SK-N-DZ (cell line): ENCODE measurements at regions not wholly inside any gene's neighbourhood (a gene's known extent, or its start where the extent isn't known, plus 50 kb on each side); places are given as distances from the start of the nearest gene placed in this dataset.
"Not testable (repeated sequence)": the region's sequence is repeated elsewhere in the genome, so short reads cannot be mapped to it uniquely, and the experiment has no call there.

Experiments
- DNase-seq: peaks from one replicate; pipeline ENCODE4 v3.0.0-alpha.2; 2015; ENCODE audit warnings: low spot score

DNA sequence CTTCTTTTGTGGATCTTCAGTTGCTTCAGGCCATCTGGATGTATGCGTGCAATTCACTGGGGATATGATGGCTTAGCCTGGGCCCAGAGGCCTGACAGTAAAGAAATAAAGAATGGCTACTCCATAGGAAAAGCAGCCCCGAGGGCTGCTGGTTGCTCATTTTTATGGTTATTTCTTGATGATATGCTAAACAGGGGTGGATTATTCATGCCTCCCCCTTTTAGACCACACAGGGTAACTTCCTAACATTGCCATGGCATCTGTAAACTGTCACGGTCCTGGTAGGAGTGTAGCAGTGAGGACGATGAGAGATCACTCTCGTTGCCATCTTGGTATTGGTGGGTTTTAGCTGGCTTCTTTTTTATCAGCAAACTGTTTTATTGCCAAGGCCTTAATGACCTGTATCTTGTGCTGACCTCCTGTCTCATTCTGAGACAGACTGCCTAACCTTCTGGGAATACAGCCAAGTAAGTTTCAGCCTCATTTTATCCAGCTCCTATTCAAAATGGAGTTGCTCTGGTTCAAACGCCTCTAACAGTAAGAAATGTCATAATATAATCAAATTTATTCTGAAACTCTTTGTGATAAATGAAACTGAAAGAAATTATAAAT lies 60.5 kb downstream of the DSEL start:
- DNase-seq: no peak

DNA sequence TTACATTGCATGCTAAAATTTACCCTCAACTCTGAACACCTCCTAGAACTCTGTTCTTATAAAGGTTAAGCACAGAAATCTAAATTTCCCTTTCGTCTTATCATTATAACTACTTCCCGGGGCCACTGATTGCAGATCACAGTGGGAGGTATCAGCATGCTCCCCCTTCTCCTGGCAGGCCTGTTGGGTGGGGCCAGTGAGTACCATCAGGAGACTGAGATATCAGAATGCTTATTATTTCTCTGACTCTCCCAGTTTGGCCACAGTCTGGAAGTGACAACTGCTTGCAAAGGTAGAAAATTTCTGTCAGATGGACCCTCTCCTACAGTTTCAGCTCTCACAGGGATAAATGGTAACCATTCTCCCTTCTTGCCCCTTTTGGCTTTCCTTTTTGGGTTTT lies 62.6 kb downstream of the DSEL start:
- DNase-seq: no peak

DNA sequence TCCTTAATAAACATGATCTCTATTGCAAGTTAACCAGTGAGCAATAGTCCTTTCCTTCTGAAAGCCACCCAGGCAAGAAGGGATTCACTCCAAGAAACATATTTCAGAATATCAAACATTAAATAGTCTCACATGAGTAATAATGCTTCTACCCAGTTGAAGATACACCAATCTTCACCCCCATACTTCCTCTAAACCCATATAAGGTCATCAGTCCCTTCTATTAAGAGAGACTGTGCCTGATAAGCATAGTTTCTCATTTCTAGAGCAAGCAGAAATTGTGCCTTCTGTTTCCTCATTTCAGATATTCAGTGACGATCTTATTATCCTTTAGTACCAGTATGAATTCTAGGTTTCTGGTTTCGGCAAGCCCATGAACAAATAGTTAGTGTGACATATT lies 64.6 kb downstream of the DSEL start:
- DNase-seq: no peak

DNA sequence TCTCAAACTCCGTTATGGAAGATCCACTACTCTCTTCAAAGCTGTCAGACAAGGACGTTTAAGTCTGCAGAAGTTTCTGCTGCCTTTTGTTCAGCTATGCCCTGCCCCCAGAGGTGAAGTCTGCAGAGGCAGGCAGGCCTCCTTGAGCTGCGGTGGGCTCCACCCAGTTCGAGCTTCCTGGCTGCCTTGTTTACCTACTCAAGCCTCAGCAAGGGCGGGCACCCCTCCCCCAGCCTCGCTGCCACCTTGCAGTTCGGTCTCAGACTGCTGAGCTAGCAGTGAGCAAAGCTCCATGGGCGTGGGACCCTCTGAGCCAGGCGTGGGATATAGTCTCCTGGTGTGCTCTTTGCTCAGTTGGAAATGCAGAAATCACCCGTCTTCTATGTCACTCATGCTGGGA lies 65.4 kb downstream of the DSEL start:
- not testable (repeated sequence) for DNase-seq

DNA sequence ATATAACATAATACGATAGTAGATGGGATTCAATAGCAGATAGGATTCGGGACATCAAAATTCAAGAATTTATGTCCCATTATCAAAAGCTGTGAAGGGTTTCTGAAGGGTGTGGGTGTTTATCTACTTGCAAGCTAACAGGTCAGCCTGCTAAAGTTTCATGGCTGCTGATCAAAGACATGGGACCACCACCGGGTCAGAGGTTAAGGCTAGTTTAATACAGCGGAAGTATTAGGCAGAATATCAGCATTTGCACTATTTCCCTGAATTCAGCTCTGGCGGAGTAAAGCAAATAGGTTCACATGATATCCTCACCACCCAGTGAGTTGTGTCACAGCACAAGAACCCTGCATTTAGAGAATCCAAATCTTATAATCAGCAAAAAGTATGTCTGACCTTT lies 82.5 kb downstream of the DSEL start:
- DNase-seq: no peak

DNA sequence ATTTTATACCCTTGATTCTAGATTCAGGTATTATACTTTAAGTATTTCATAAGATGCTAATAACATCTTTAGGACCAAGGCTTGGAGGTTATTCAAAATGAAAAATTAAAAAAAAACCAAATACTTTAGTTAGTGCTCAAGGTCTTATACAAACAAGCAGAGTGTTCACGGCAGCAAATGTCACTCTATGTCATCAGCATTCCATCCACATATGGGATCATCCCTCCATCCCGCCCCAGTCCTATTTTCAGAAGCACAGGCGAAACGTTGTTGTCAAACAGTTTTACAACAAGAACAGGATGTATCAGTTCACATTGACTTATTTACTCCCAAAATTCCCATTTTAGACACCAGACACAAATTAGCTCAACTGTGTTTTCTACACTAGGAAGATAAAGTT lies 83.7 kb downstream of the DSEL start:
- DNase-seq: no peak

DNA sequence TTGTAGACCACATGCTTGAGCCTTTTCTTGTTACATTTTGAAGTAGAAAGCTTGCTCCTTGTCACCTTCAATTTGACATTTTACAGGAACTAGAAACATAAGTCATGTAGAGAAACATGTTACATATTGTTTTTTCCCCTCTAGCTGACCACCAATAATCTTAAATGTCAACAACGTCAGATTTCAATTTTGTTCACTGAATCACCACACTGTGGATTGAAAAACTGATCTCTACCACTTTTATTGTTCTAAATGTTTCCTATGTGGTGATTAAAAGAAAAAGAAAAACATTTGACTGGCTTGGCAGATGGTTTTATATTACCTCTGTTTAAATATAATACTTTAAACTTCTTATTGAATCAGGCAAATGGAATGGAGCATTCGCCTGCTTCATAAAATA lies 87.7 kb downstream of the DSEL start:
- no peak for DNase-seq

DNA sequence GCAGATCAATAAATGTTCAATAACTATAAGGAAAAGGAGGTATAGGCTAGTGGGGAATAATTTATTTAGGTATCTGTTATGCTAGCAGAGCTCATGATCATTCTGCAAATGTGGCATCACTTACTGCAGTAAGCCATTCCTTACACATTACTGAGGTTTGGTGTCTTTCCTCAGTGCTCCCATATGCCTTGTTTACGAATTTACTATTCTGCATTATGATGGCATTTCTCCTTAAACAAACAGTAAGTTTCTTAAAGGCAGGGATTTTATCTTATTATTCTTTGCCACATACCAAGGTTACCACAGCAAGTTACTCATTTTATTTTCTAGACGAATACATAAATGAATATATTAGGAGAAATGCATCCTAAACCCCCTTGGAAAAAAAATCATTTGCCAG lies 88.4 kb downstream of the DSEL start:
- DNase-seq: no peak

DNA sequence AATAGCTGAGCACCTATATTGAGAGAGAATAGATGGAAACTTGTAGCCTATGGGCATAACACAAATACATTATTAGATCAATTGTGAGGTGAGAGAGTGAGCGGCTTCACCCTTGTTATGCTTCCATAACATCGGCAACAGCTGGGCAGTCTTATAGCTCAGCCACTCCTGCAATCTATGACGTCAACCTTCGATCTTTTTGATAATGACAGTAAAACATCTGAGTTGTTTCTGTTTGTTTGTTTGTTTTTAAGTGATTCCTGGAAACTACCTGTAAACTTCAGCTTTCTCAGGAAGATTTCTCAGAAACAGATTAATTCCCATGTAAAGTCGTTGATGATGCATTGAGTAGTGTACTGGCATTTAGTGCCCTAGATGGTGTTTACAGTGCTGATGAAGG lies 90.0 kb downstream of the DSEL start:
- no peak for DNase-seq

DNA sequence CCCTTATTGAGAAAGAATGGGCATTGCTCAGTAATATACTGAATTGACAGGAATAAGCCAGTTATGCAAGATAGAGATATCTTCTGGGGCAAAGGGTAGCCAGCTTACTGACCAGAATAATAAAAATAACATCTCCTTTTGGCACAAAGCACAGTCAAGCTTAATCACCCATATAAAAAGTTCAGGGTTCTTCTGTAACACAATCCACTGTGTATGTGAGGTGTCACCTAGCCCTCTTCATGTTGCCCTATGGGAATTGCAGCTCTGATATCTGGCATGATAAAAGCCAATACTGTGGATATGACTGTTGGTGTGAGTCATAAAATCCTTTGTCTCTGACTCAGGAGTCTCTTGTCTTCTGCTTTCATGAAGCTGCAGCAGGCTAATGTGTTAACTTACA lies 90.8 kb downstream of the DSEL start:
- DNase-seq: no peak

DNA sequence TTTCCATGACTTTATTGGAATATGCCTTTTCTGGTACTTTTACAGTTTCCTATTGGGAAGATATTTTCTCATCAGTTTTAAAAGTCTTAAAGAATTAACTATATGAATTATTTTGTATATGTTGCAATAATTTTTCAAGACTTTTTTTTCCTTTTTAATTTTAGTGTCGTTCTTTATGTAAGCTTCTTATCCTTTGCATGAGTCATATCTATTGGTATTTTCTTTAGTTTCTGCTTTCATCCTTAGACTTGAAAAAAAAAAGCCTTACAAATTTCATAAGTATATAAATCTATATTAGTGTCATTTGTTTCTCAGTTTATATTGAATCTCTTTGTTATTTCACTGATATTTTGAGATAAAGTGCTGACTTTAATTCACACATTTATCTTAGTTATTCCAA lies 94.9 kb downstream of the DSEL start:
- DNase-seq: no peak

DNA sequence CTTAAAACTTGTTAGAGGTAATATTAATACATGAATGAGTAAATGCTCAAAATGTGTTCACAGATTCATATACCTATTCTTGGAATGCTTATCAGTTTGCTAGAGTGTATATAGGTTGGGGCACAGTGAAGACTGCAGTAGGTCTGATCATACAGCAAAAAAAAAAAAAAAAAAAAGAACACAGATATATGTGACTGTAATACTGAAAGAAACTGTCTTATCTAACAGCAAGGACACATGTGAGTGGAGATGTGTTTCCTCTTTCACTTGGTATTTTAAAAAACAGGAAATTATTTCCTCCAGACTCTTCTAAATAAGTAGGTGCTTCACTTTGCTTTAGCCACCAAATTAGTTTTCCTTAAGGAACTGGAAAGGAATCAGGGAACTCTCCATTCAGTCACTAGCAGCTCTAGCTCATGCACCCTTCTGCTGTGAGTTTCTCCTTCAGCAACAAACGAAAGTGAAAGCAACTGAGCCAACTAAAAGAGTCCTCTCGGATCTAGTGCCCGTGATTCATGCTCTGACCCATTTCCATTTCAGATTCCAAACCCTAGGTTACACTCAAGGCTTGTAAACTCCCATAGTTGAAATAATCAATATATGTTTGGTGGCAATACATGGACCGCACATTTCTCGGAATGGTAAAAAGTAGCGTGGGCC lies 98.5 kb downstream of the DSEL start:
- DNase-seq: no peak

DNA sequence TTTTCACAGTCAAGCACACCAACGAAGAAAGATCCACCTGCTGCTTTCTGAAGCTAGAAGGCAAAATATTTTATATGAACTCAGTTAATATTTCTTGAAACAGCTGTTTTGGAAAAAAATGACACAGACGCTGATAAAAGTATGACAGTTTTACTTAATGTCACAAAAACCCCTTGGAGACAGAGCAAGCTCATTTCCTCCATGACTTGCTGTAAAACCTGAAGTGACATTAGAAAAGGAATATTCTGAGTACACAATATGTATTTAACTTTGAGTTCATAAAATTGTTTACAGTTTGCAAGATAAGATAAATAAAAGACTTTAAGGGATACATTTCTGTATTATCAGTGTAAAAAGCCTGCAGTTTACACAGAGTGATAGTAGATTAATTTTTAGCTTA lies 105.4 kb downstream of the DSEL start:
- no peak for DNase-seq

DNA sequence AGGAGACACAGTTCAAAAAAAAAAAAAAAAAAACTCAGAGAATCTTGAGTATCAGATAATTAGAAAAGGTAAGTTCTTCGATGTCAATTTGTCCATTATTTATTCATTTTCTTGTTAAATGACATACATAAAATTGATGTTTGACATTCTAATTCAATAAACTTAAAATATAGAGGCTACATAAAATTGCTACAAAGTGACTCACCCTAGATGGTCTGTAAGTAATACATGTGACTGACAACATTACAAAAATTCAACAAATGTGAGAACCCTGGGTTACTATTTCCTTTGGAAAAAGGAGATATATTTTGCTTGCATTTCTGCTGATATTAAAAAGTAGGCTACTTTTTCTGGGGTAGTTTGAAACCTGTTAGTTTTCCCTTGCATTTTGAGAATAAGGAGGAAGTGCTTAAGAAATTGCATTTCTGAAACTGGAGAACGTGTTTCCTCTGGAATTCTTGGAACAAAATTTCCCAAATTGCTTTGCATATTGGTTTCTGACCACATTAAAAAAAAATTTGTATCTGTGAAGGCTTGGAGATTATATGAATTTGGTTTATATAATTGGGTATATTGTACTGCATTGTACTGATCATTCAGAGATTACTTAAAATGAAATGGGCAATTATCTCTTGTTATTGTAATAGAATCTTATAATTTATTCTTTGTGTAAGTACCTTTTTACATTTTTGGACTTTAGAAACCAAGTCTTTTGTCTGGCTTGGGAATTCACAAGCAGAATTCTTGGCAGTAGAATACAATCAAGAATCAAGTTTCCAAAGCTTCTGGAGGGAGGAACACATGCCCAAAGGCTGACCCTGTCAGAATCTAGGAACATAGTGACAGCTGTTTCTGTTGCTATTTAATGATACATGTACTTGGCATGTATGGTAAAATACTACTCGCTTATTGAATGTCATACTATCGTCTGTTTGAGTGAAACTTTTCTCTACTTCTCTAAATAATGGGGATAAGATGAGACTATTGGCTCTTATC lies 106.1 kb downstream of the DSEL start:
- no peak for DNase-seq

DNA sequence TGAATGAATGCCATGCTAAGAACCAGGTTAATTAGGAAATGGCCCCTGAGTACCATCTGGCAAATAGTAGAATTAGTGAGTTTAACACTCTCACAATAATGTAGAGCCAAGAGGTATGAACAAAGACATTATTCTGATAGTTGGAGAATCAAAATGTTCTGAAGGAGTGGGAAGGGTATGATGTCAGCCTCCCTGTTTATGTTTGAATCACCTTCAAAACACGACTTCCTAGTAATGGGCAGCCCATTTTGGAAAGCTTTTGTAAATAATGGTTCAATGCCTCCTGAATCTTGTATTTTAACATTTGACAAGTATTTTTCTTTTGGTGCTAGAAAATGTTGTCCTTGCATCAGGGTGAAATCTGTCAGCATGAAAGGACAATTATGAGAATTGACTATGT lies 108.3 kb downstream of the DSEL start:
- DNase-seq: no peak

DNA sequence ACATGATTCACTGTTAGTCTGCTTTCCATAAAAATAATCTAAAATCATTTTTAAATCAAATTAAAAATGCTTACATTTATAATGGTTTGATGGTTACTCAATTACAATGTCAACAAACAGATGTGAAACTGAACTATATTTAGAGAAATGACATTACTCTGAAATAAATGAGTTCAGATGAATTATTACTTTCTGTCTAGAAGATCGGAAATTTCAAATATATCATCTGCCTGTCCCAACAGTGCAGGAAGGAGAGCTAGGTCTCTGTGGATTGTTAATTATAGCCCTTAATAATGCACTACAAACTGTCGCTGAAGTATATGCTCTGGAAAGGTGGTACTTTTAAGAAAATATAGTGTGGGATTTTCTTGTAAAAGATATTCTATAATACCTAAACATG lies 109.8 kb downstream of the DSEL start:
- no peak for DNase-seq

DNA sequence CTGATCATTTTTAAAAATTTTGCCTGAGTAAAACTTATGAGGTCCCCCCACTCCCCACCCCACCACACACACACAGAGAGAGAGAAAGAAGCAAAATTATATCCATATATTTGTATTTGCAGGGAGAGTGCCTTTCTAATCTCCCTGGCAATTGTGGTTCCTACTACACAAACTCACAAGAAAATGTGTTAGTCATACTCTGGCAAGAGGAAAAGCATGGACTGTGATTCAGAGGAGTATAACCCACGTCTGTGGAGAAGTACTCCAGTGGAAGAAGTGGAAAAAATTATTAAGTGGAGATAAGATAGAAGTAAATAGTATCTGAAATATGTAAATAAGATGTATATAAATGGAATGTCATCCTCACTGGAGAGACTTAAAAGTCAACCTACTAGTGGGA lies 114.0 kb downstream of the DSEL start:
- DNase-seq: no peak

DNA sequence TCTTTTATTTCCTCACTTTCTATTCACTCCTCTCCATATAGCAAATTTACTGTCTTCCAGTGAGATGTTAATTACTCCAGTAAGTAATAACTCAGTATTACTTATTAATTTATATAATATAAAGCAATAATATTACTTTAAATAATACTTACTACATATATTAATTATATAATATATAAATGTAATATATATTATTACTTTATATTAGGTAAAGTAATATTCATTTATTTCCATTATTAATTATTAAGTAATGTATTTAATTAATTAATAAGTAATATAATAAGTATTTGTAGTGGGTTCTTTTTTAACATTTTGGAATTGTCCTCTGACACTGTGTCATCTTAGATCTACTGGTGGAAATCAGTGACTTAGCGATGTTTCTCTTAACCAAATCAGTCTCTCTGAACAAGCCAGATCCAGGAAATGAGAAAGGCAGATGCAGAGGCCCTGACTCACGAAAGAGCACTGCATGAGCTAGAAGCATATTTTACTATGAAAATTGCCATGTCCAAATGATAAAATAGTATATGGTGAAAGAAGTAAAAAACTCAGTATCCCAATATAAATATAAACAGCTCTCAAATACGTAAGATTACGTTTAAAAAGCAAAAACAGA lies 115.9 kb downstream of the DSEL start:
- DNase-seq: no peak

DNA sequence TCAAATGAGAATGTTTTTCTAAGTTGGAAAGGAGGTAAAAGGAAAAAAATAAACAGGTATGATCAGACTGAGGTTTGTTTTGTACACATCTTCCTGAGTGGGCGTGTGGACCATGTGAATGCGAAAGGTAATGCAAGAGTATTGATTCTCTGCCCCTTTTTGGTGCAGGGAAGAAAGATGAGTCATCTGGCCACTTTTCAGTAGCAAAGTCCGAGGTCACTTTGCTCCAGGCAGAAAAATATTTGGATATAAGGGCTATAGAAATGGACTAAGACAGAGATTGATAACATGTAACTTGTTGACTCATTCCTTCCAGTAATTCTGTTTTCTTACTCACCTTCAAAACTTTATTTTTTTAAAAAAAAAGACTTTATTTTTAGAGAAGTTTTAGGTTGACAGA lies 130.5 kb downstream of the DSEL start:
- no peak for DNase-seq

DNA sequence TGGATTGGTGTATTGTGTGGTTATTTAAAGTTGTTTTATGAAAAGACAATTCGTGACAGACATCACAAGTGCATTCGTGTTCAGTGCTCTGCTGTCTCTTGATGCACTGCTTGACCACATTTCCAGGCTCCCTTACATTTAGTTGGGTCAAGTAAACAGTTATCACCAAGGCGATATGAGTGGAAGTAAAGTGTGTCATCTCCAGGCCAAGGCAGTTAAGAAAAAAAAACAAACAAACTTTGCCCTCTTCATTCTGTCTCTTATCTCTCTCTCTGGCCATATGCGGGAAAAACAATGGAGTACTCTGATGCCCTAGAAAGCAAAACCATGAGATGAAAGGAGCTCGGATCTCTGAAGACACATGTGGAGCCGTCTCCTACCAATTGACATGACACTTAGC lies 131.1 kb downstream of the DSEL start:
- no peak for DNase-seq

DNA sequence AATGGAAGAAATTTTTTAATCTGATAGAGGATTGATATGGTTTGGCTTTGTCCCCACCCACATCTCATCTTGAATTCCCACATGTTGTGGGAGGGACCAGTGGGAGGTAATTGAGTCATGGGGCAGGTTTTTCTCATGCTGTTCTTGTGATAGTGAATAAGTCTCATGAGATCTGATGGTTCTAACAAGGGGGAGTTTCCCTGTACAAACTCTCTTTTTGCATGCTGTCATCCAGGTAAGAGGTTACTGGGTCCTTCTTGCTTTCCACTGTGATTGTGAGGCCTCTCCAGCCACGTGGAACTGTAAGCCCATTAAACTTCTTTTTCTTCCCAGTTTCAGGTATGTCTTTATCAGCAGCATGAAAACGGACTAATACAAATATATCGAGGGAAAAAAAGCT lies 132.5 kb downstream of the DSEL start:
- not testable (repeated sequence) for DNase-seq

DNA sequence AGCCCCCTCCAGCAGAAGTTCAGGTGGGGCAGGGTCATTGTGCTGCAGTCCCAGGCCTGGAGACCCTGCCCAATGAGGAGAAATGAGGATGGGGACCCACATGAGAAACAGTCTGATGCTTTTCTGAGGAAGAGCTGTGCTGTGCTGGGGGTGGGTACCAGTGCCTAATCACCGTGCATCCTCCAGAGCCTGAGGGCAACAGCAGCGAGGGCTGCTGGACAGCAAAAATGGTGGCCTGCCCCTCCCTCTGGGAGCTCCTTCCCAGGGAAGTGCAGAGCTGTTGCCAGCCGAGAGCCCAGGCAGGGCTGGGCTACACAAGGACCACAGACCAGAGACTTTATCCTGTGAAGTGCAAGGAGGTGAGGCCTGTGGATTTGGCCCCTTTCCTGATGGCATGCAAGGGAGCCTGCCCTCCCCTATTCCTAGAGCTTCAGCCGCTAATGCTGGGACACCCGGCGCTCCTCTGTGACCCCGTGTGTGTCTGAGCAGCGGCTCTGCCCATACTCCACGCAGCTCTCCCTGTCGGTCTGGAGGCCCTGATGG lies 134.8 kb downstream of the DSEL start:
- DNase-seq: no peak
